Breast epithelium (tissue), 3 donors: ENCODE measurements at regions not wholly inside any gene's neighbourhood (a gene's known extent, or its start where the extent isn't known, plus 50 kb on each side); places are given as distances from the start of the nearest gene placed in this dataset.

Experiments
- CTCF ChIP-seq, 3 donors: fragments of 450-650 bp; IDR thresholded peaks; one replicate each; pipeline ENCODE4 v1.5.1; 2016 to 2017; ENCODE audit warnings: antibody characterized with exemption in 3 of 3, mild to moderate bottlenecking in 3 of 3, moderate library complexity in 3 of 3
- POLR2A ChIP-seq: fragments of 450-650 bp; IDR thresholded peaks from one replicate; pipeline ENCODE4 v1.6.1; 2016; ENCODE audit warnings: antibody characterized with exemption, mild to moderate bottlenecking, moderate library complexity

- TF ChIP-seq CTCF (IDR thresholded peaks at IDR 0.05) (no peak), POLR2A (no peak)
Observed at GRCh38 chr13:29654384-29654783, 58.9 kb upstream of the SLC7A1 start.
